ENCODE measurements at regions not wholly inside any gene's neighbourhood (a gene's known extent, or its start where the extent isn't known, plus 50 kb on each side); places are given as distances from the start of the nearest gene placed in this dataset.

DNA sequence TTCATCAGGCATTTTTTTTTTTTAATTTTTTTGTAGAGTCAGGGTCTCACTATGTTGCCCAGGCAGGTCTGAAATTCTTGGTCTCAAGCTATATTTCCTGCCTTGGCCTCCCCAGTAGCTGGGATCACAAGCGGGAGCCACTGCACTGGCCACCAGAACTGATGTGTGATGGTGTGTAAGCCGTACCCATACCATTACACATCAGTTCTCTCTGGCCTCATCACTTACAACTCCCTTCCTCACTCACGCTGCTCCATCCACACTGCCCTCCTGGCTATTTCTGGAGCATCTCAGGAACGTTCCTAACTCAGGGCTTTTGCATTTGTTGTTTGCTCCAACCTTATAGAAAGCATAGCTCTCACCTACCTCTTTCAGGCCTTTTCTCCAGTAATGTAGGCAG, 834.5 kb upstream of the ID2 start:
- TF ChIP-seq, protein P1, sequence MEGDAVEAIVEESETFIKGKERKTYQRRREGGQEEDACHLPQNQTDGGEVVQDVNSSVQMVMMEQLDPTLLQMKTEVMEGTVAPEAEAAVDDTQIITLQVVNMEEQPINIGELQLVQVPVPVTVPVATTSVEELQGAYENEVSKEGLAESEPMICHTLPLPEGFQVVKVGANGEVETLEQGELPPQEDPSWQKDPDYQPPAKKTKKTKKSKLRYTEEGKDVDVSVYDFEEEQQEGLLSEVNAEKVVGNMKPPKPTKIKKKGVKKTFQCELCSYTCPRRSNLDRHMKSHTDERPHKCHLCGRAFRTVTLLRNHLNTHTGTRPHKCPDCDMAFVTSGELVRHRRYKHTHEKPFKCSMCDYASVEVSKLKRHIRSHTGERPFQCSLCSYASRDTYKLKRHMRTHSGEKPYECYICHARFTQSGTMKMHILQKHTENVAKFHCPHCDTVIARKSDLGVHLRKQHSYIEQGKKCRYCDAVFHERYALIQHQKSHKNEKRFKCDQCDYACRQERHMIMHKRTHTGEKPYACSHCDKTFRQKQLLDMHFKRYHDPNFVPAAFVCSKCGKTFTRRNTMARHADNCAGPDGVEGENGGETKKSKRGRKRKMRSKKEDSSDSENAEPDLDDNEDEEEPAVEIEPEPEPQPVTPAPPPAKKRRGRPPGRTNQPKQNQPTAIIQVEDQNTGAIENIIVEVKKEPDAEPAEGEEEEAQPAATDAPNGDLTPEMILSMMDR (conservative IDR thresholded peaks at IDR 0.05; ENCODE audit: low read depth, low read length): no peak
- TF ChIP-seq EZH2 (IDR thresholded peaks at IDR 0.05; ENCODE audit: borderline replicate concordance, low read depth, low read length, poor library complexity, severe bottlenecking): no peak
